ENCODE measurements at regions not wholly inside any gene's neighbourhood (a gene's known extent, or its start where the extent isn't known, plus 50 kb on each side); places are given as distances from the start of the nearest gene placed in this dataset.
"Not testable (repeated sequence)": the region's sequence is repeated elsewhere in the genome, so short reads cannot be mapped to it uniquely, and the experiment has no call there.

DNA sequence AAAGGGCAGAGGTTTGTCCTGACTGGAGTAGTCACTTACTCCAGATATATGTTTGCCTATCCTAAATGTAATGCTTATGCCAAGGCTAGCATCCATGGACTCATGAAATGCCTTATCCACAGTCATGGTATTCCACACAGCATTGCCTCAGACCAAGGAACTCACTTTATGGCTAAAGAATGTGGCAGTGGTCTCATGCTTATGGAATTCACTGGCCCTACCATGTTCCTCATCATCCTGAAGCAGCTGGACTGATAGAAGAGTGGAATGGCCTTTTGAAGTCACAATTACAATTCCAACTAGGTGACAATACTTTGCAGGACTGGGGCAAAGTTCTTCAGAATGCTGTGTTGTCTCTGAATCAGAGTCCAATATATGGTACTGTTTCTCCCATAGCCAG is 1014.8 kb downstream of the RAPGEF2 start:
- Histone ChIP-seq H3K9me3 (peaks cover 0 to 13% (median 6%) of the 10 kb centered on the region in 4 donors), H3K4me3 (no peak overlapping the region), H3K27ac (replicated peaks in 1 of 4) (no peak overlapping the region), H3K27me3 (no peaks in the 10 kb centered on the region), H3K4me1 (no peaks in the 10 kb centered on the region), H3K36me3 (no peaks in the 10 kb centered on the region)
- intact Hi-C loops (cut with DNase I): no loop called here
- TF ChIP-seq POLR2AphosphoS5 (IDR thresholded peaks at IDR 0.05) (no peak), CTCF (IDR thresholded peaks at IDR 0.05) (no peak), EP300 (IDR thresholded peaks at IDR 0.05) (no peak), POLR2A (IDR thresholded peaks at IDR 0.05; ENCODE audit: low read depth) (no peak)
- no peak for DNase-seq (ENCODE audit: extremely low spot score)

DNA sequence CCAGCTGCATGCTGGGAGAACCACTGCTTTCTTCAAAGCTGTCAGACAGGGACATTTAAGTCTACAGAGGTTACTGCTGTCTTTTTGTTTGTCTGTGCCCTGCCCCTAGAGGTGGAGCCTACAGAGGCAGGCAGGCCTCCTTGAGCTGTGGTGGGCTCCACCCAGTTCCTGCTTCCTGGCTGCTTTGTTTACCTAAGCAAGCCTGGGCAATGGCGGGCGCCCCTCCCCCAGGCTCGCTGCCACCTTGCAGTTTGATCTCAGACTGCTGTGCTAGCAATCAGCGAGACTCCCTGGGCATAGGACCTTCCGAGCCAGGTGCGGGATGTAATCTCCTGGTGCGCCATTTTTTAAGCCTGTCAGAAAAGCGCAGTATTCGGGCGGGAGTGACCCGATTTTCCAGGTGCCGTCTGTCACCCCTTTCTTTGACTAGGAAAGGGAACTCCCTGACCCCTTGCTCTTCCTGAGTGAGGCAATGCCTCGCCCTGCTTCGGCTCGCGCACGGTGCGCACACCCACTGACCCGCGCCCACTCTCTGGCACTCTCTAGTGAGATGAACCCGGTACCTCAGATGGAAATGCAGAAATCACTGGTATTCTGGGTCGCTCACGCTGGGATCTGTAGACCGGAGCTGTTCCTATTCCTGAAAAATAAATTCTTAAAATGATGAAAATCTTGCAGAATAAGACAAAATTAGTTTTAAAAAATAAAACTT is 1022.9 kb downstream of the RAPGEF2 start:
- H3K27me3 ChIP-seq; H3K36me3 ChIP-seq; H3K9me3 ChIP-seq; H3K4me3 ChIP-seq; intact Hi-C loops (cut with DNase I); H3K27ac ChIP-seq (replicated peaks in 1 of 4); H3K4me1 ChIP-seq; DNase-seq (ENCODE audit: extremely low spot score): not testable (repeated sequence)
- WGBS: 90% methylated on average over 24 of the region's 24 CpGs

DNA sequence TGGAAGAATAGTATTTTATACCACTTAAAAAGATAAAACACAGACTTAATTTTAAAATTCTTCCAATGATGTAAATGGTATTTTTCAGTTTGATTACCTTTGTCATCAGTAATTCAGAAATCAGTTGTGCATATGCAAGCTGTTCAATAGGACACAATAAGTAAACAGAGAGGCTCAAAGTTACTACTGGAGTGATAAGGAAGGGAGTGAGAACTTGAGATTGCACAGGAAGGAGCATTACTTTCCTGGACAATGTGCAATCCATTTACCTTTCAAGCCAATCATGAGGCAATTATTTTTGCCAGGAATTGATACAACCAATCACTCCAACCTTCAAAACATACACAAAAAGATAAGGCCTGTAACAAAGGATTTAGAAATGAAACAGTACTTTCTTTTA is 1024.3 kb downstream of the RAPGEF2 start:
- no peaks in the 10 kb centered on the region for H3K4me1 ChIP-seq
- no peak overlapping the region for H3K4me3 ChIP-seq
- H3K36me3 ChIP-seq: no peaks in the 10 kb centered on the region
- intact Hi-C loops (cut with DNase I): no loop called here
- no peak overlapping the region for H3K27ac ChIP-seq (replicated peaks in 1 of 4)
- DNase-seq (ENCODE audit: extremely low spot score): no peak
- H3K9me3 ChIP-seq: peaks cover 0 to 13% (median 3%) of the 10 kb centered on the region in 4 donors
- no peaks in the 10 kb centered on the region for H3K27me3 ChIP-seq
- TF ChIP-seq POLR2A (IDR thresholded peaks at IDR 0.05; ENCODE audit: low read depth): no peak
- no peak for TF ChIP-seq POLR2AphosphoS5 (IDR thresholded peaks at IDR 0.05)
- no peak for TF ChIP-seq EP300 (IDR thresholded peaks at IDR 0.05)
- TF ChIP-seq CTCF (IDR thresholded peaks at IDR 0.05): no peak

DNA sequence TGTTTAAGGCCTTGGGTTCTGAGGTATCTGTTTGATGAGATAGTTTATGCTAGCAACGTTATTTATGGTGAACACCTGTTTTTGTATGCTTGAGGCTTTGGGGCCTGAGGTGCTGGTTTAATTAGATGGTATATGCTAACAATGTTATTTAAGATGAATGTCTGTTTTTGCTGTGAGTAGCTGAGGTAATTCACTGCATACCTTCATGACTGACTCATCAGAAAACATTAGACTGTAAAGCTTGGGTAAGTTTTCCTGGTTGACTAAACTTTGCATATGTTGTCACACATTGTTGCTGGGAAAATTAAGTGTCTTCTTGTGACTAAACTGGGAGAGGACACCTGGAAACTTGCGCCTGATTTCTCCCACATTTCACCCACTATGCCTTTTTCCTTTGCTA is 1026.6 kb downstream of the RAPGEF2 start:
- H3K36me3 ChIP-seq: no peaks in the 10 kb centered on the region
- H3K4me1 ChIP-seq: no peaks in the 10 kb centered on the region
- H3K27ac ChIP-seq (replicated peaks in 1 of 4): no peak overlapping the region
- intact Hi-C loops (cut with DNase I): no loop called here
- H3K4me3 ChIP-seq: no peak overlapping the region
- no peaks in the 10 kb centered on the region for H3K27me3 ChIP-seq
- DNase-seq (ENCODE audit: extremely low spot score): no peak
- peaks cover 0 to 24% (median 5%) of the 10 kb centered on the region in 4 donors for H3K9me3 ChIP-seq
- TF ChIP-seq EP300 (IDR thresholded peaks at IDR 0.05) (no peak), POLR2AphosphoS5 (IDR thresholded peaks at IDR 0.05) (no peak), CTCF (IDR thresholded peaks at IDR 0.05) (no peak), POLR2A (IDR thresholded peaks at IDR 0.05; ENCODE audit: low read depth) (no peak)
- WGBS: 60% methylated on average over 2 of the region's 2 CpGs

- Histone ChIP-seq H3K4me1 (no peaks in the 10 kb centered on the region), H3K27ac (replicated peaks in 1 of 4) (no peak overlapping the region), H3K4me3 (no peak overlapping the region), H3K27me3 (no peaks in the 10 kb centered on the region), H3K9me3 (peaks cover 0 to 21% (median 5%) of the 10 kb centered on the region in 4 donors), H3K36me3 (no peaks in the 10 kb centered on the region)
- intact Hi-C loops (cut with DNase I): no loop called here
- WGBS: 75% methylated on average over 2 of the region's 2 CpGs
- TF ChIP-seq POLR2AphosphoS5 (IDR thresholded peaks at IDR 0.05) (no peak), POLR2A (IDR thresholded peaks at IDR 0.05; ENCODE audit: low read depth) (no peak), EP300 (IDR thresholded peaks at IDR 0.05) (no peak), CTCF (IDR thresholded peaks at IDR 0.05) (no peak)
- no peak for DNase-seq (ENCODE audit: extremely low spot score)
Measured at GRCh38 chr4:160136021-160136420, 1033.1 kb downstream of the RAPGEF2 start.

Data from esophagus muscularis mucosa (tissue), 4 donors.